HG02610 (cell line): ENCODE measurements at regions not wholly inside any gene's neighbourhood (a gene's known extent, or its start where the extent isn't known, plus 50 kb on each side); places are given as distances from the start of the nearest gene placed in this dataset.
A peak's percentile ranks its signal among the peaks of the same experiment; 100 is the strongest.

ENCODE experiments used
- ATAC-seq: cut with Tn5 transposase; IDR thresholded peaks from one replicate; pipeline ENCODE4 v1.9.1; 2021; ENCODE audit warnings: mild to moderate bottlenecking, moderate library complexity; ENCODE audit not compliant: unreplicated experiment

DNA sequence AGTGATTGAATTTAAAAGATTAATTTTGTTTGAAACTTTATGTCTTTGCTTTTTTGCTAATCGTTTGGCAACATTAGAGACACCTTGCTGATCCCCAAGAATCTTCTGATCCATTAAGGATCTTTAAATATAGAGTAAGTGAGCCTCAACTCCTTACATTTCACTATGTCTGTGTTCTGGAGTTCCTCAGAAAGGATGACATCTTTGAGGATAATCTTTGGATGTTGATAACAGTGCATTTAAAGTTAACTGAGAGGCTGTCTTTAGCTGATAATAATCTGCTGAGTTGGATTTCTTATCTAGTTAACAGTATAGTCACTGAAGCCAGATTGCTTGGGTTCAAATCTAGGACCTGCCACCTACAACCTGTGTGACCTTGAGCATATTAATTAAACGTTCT lies 221.6 kb upstream of the EMCN start:
- ATAC-seq: no peak

DNA sequence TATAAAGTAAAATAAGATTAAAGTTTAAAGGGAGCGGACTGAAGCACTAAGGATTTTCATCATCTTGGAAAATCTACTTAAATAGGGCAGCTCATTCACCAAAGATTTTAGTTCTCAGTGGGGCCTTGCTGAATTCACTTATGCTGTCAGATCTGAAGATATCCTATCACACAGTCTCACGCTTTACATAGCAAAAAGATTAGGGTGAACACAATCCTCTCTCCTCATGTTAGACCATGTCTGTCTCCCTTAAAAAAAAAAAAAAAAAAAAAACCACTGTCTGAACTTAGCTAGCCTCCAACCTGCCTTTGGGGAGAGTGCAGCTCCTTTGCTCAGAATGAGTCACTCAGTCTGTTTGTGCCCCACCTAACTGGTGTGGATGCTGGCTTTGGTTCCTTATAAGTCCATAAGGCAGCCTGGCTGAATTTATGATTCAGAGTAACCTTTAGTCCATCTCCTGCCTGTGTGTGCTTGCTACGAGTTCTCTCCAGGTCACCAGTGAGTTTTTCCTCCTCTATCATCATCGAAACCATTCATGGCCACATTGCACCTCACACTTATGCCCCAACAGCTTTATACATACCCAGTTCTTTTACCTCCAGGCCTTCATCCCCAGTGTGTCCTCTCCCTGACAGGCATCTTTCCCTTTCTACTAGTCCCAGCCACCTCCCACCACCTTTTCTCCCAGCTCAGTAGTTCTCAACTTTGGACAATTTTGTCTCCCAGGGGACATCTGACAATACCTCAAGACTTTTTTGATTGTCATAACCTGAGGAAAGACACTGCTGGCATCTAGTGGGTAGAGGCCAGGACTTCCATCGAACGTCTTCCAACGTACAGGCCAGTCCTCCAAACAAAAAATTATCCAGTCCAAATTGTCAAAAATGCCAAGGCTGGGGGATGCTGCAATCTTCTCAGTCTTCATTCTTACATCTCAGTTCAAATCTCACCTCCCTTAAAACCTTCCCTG lies 220.7 kb upstream of the EMCN start:
- no peak for ATAC-seq

DNA sequence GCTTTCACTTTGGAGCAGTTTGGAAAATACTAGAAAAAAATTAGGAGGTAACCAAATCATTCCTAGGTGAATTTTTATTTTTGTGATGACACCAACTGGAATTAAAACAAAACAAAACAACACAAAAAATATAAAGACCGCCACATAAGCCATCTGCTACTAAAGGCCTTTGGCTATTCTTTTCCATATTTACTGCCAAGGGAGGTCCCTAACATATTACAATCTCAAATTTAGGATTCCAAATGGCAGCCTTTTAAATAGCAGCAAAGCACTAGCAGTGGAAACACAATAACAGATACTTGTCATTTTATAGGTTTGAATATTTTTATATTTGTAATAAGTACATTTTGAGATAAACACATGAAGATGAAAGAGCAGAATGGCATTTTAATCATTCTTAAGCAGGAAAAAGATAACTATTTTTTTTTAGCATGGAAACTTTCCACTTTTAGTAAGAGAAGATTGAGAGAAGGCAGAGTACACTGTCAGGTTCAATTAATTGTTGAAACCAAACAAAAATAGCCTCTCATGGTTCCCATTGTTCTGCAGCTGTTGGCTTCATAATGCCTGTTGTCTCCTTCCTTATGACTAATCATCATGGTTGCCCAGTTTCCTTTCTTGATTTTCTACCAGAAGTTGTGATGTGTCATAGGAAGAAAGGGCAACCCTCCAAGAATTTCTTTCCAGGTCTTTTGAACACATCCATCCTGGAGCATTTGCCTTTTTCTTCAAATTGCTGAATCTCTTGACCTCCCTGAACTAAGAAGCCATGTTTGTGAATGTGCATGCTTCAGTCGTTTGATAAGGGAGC lies 219.0 kb upstream of the EMCN start:
- ATAC-seq: no peak

DNA sequence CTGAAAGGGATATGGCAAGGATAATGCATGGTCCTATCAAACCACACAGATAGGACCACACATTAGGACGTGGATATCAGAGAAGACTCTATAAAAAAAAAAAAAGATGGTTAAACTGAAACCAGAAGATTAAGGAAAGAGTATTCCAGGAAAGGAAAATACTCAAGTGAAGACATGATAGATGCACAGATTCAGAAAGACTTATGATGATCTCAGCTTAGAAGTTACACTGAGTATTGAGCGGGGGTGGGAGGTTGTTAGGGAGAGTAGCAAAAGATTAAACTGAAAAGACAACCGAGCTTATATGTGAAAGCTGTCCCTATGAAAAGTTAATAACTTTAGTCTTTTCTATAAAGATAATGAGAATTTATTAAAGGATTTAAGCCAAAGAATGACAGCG lies 211.0 kb upstream of the EMCN start:
- ATAC-seq: no peak

DNA sequence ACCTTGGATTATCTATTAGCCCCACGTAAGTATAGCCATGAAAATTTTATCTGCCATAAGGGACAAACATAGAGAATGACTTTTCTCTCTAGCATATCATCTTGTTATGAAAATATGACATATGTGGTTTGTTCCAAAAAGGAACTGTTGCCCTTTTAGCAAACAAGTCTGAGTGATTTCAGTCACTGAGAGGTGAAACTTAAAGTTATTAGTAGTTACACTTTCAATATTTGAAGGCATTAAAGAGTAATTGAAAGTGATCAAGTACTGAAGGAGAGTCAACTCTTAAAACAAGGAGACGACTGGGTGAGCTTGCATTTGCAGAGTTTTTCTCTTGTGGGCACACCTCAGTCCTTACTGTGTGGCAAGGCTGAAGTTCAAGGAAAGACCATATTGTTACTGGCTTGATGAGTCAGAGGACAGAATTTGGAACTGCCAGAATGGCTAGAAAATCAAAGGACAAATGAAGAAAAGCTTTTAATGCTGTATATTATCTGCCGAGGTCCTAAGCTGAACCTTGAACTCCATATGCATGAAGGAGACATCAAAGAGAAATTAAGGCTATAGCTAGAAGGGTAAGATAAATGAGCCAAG lies 205.1 kb upstream of the EMCN start:
- peak; percentile 93 for ATAC-seq

DNA sequence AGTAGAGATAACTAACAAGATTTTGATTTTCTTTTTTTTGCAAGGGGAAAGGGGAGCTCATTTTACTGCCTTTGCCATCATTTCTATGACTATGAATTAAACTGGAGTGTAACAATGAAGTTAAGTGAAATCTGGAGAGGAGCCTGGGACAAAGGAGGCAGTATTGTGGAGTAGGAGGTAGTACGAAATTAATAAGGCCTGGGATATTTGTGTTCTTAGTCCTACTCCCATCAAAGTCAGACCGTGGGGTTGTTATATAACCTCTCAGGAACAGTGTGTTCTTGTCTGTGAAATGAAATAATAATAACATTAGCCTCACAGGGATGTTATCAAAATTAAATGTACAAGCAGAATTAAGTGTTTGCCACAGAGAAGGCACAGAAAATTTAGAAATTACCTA lies 204.3 kb upstream of the EMCN start:
- ATAC-seq: no peak

DNA sequence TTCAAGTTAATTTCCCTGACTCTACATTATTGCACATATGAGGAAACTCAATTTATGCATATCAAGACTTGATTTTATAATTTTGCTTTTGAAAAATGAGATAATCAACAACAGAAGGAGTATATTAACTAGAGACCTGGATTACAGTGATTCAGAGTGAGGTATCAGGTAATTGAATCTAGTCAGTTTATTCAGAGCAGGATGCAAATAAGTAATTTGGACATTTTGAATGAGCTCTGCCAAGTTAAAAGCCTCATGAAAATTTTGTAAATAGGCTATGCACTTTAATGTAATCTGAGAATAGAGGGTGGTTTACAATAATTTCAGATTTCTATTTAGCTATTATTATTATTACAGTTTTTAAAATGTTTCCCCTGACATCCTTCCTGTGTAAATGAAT lies 203.7 kb upstream of the EMCN start:
- ATAC-seq: no peak

DNA sequence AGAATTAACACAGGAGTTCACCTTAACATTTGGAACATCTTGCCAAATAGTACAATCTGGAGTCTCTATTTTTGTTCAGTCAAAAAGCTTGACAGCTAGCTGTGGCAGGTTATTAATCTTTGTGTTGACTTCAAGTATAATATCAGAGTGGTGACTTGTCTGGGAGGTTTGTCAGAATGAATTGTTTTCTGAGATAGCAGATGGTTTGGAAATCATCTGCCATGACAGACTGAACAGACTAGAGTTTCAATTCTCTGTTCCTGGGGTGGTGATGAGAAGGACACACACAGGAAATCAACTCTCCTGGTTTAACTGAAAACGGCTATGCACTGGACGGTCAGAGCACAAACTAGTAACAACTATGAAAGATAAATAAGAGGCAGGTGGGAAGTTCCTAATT lies 203.3 kb upstream of the EMCN start:
- ATAC-seq: no peak

DNA sequence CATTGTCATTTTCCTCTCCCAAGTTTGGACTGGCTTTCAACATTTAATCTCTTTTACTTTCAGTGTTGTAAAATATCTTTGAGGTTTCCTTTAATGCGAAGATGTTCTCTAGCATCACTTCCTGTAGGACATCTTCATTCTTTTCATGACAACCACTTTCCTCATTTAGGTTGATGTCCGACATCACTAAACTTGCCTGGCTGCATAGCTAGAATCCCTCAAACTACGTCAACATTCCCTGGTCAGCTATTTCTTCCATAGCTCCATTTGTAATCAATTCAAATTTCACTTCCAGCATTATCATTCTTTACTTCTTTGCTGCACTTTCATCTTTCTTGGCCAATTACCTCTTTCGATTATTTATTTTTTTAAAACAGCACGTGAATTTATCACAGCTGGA lies 198.6 kb upstream of the EMCN start:
- ATAC-seq: no peak

DNA sequence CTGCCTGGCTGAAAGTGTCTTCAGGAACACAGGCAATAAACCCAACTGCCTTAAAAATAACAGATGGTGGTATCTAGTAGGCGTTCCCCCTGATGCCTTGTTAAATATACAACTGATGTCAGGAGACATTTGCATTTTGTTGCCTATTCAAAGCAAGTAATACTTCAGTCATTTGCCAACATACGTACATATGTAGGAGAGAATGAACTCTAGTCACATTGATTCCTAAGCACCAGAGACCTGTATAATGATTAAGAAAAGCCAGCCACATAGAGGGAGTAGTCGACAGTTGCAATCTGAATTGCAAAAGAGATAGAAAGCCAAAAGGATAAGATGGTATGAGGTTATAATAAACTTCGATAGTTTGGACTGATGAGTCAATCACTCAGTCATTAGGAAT lies 191.0 kb upstream of the EMCN start:
- no peak for ATAC-seq

DNA sequence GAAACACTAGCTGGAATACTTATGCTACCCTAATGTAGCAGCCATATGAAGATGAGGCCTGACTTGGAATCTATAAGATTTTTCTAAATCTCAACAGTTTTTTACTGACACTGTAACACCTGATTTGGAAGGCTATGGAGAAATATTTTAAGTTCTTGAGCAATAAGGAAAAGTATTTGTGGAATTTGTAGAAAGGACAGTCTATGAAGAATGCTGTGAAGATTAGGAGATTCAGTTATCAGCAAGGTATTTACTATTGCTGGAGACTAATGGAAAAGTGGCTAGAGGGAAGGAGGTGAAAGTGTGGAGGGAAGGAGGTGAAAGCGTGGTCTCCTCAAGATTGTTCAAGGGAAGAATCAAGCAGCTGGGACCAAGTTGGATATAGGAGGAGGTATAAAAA lies 190.0 kb upstream of the EMCN start:
- no peak for ATAC-seq

DNA sequence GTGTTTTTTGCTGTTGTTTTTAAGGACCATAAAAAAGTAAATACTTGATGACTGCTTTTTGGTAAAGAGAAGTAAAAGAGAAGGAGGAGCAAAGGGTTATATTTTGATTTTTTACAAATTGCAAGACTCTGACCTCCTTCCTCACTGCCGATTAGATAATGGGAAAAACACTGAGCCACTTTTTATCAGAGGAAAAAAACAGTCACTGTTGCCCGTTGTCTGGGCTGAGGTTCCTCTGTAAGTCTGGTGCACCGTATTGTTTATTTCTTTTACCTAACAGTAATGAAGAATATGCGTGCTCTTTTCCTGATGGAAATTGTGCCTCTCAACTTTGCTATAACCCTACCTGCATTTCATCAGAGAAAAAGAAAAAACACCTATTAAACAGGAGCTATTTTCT lies 178.7 kb upstream of the EMCN start:
- ATAC-seq: no peak

DNA sequence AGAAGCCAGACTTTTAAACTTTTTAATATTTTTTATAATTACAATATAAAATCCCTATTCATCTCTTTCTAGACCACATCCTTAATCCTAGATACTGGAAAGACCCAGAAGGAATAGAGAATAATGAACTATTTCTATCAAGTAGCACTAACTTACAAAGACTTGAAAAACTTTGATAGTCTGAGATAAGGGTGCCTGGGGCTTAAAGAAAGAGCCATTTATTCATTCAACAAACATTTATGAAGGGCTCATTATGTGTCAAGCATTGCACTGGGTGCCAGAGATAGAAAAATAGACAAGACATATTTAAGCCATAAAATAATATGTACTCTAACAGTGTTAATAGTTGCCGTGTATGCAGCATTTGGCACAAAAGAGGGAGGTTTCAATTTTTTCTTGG lies 178.0 kb upstream of the EMCN start:
- no peak for ATAC-seq

DNA sequence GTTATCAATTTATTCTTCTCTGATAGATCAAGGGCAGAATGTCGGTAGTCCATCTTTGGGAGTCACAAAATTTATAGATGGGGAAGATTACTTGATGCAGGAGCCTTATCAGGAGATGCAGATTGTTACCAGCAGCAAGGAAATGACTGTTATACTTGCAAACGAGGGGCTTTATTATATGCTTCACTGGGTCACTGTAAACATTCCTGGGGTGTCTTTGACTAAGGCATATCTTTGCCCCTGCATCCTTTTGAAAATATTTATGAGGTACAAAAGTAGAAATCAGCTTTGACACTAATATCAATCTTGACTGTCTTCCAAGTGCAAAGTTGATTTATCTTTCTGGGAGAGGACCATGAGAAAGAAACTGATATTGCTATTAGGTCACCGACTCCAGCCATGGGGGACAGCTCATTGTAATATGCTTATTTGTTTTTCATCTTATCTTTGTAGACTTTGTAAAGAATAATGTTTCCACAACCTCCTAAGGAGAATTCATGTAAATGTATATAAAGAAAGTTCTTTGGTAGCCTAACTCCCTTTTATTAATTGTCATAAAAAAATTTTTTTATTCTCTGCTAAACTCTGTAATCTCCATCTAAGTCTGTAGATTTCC lies 177.3 kb upstream of the EMCN start:
- no peak for ATAC-seq

DNA sequence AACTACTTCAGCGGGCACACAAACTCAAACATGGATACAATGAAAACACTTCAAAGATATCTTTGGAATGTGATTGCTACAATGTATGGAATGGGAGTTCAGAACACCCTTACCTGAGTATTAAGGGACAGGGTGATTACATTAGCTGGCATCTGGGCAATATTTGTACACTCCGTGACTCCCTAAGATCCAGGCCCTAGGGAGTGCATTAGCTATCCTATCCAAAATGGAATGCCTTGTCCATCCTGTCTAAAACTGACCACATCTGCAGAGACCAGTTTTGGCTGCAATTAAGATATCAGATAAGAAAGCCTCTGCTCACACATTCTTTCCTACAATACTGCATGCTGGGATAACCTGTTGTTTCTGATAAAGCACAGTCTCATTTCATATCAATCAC lies 176.6 kb upstream of the EMCN start:
- no peak for ATAC-seq

DNA sequence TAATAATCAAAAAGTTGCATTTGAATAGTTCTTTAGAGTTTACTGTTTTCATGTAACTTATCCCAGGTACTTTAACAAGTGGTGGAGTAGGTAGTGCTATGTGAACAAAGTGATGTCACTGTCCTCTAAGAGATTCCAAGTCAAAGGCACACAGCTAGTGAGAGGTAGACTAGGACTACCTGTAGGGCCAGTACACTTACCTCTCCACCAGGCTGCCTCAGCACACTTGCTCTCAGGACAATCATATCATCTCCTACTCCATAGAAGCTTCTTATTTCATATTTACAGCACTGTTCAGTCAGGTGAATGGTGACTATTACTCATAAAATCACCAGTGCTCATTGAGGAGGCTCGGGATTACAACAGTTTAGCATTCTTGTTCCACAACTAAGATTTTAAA lies 173.0 kb upstream of the EMCN start:
- ATAC-seq: no peak

DNA sequence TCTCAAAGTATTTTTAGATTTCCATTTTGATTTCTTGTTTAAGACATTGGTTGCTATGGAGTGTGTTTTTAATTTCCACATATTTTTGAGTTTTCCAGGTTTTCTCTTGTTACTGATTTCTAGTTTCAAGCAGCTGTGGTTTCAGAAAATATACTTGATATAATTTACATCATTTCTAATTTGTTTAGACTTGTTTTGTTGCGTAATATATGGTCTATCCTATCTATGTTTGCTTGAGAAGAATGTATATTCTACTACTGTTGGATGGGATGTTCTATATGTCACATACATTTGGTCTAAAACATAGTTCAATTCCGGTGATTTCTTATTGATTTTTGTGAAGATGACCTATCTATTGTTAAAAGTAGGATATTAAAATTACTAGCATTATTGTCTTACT lies 170.5 kb upstream of the EMCN start:
- ATAC-seq: no peak

DNA sequence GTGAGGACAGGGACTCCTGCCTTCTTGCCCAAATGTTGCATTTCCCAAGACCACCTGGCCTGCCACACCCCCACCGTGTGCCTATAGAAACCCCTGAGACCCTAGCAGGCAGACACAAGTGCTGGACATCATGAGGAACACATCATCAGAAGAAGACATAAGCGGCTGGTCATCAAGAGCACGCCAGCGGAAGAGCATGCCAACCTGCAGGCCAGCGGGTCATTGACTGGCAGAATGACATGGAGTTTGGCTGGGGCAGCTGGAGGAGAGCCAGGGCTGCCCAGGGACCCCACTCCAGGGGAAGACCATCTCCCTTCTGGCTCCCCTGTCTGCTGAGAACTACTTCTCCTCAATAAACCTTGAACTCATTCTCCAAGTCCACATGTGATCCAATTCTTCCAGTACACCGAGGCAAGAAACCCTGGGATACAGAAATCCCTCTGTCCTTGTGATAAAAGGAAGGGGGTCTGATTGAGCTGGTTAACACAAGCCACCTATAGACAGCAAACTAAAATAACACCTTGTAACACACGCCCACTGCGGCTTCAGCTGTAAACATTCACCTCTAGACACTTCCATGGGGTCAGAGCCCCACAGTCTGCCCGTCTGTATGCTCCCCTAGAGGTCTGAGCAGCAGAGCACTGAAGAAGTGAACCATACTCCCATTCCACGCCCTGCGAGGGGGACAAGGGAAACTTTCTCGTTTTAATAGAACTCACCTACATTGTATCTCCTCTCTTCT lies 164.8 kb upstream of the EMCN start:
- no peak for ATAC-seq

DNA sequence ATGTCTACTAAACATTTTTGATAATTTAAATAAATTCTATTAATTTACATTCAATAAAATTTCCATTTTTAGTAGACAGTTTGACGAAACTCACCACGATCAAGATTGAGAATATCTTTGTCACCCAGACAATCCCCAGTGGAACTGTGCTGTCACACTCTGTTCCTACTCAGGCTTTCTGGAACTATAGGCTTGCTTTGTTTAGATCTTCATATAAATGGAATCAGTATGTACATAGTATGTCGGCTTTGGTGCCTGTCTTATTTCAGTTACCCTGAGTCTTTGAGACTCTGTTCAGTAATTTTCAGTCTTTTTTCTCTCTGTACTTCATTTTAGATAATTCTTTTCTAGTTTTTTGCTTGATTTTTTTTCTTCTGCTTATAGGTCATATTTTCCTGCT lies 163.5 kb upstream of the EMCN start:
- ATAC-seq: no peak

DNA sequence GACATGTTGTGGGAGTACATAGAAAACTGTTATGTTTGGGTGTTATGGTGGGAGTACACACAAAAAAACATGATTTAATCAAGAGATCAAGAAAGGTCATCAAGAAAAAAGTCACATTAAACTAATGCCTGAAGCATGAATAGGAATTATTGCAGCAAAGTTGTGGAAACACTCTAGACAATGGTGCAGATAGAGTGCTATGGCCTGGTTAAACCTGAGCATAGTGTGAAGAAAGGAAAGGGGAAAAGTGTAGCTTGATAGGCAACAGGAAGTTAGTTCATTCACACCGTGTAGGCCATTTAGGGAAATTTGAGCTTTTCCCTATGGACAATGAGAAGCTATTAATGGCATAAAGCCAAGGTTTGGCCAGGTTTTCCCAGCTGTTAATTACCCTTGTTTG lies 162.1 kb upstream of the EMCN start:
- no peak for ATAC-seq

DNA sequence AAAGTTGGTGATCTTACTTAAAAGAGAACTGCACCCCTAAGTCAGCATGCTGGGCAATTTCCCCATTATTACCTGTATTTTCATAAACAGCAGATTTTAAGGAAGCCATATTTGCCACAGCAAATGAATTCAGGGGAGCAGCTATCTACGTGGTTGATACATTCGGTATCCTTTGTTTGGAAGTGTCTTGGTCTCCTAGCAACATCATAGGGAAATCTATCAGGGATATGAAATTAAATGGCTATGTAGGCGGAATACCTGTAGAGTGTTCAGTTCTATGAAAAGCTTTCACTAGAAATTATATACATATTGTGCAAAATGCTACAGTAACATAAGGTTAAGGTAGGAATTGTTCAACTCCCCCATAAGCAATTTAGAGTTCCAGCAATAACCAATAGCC lies 157.2 kb upstream of the EMCN start:
- ATAC-seq: no peak
